Ovary (tissue), 7 donors: ENCODE measurements at regions not wholly inside any gene's neighbourhood (a gene's known extent, or its start where the extent isn't known, plus 50 kb on each side); places are given as distances from the start of the nearest gene placed in this dataset.
"Not testable (repeated sequence)": the region's sequence is repeated elsewhere in the genome, so short reads cannot be mapped to it uniquely, and the experiment has no call there.

Experiments
- DNase-seq, 5 donors: peaks; one replicate each; pipeline ENCODE4 v3.0.0-alpha.2; 2019 to 2020
- H3K27ac ChIP-seq, 2 donors: fragments of 200-600 bp; one replicate each; pipeline versions ENCODE4 v1.5.1 to v1.8.0; 2019 to 2022
- H3K27me3 ChIP-seq: fragments of 200-600 bp; one replicate; pipeline ENCODE4 v1.8.0; 2022
- H3K36me3 ChIP-seq: fragments of 200-600 bp; sonication (generic); one replicate; pipeline ENCODE4 v1.5.1; 2019
- H3K4me1 ChIP-seq: one replicate; pipeline ENCODE4 v1.8.1; 2013; ENCODE audit warnings: mild to moderate bottlenecking, moderate library complexity; ENCODE audit not compliant: insufficient read depth
- H3K4me3 ChIP-seq: fragments of 200-600 bp; sonication (generic); one replicate; pipeline ENCODE4 v1.5.1; 2017
- H3K9me3 ChIP-seq, 2 donors: fragments of 200-600 bp in 1 of 2; sonication (generic) in 1 of 2; one replicate each; pipeline versions ENCODE4 v1.5.1 to v1.8.1; 2013 to 2019; ENCODE audit warnings: mild to moderate bottlenecking in 1 of 2, moderate library complexity in 1 of 2
- CTCF ChIP-seq, 3 donors: fragments of 450-650 bp in 2 of 3; fragments of 200-600 bp in 1 of 3; IDR thresholded peaks; one replicate each; pipeline versions ENCODE4 v1.5.1 to v1.8.0; 2016 to 2022; ENCODE audit warnings: antibody characterized with exemption in 3 of 3, mild to moderate bottlenecking in 1 of 3
- EP300 ChIP-seq: sonication (generic); formaldehyde crosslinking; IDR thresholded peaks from one replicate; pipeline ENCODE4 v1.6.1; 2017; ENCODE audit warnings: antibody characterized with exemption
- POLR2A ChIP-seq: fragments of 450-650 bp; IDR thresholded peaks from one replicate; pipeline ENCODE4 v1.6.1; 2017; ENCODE audit warnings: antibody characterized with exemption, mild to moderate bottlenecking, moderate library complexity
- WGBS, 3 donors: extraction: QIAGEN DNeasy Blood & Tissue Kit in 1 of 3; methylation state at CpG; one replicate each; pipeline versions ENCODE4 v1.1.5 to v1.1.7; 2013 to 2017; 5-methylcytosine and 5-hydroxymethylcytosine counted together
- intact Hi-C, 4 donors: fragments of 100-400 bp; cut with DNase I; formaldehyde crosslinking; loops; one replicate each; pipeline versions ENCODE4 v1.11.0 to v1.15.1; 2022 to 2023
- donor health status: DM: no; HTN: no; CAD: no; lungs with moderate emphysema.
- donor health status: DM: no; HTN: no; CAD: no.
- donor health status: Bipolar disorder and iron deficiency.
- donor health status: DM: no; HTN: no; CAD: no.
- donor health status: DM: yes; HTN: yes; CAD: no.

DNA sequence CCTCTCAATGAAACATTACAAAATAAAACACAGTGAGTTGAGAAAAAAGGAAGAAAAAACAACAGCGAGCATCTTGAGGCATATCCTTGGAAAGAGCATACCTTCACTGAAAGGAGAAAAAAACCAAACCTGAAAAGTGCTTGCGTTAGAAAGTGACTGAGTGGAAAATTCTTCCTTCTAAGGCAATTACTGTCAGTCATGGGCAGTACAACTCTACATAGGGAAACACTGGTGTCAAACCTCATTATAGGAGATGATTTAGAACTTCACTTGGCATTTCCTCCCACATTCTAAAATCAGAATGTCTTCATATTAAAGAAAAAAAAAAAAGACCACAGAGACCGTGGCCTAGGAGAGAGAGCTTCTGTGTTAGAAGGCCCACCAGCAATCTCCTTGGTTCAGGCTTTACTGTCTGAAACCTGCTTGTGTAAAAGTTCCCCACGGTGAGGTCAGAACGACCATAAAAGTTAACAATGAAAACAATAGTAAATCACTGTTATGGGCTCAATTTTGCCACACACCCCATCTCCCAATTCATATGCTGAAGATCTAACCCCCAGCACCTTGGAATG is 91.1 kb upstream of the CRY1 start:
- TF ChIP-seq EP300 (no peak), CTCF (IDR thresholded peaks at IDR 0.05) (no peak), POLR2A (no peak)
- Histone ChIP-seq H3K9me3 (no peaks in the 10 kb centered on the region), H3K4me3 (no peak overlapping the region), H3K27ac (no peak overlapping the region), H3K27me3 (no peaks in the 10 kb centered on the region), H3K36me3 (no peaks in the 10 kb centered on the region), H3K4me1 (no peaks in the 10 kb centered on the region)
- no peak for DNase-seq
- WGBS, 3 donors, result 23 to 27% (median 25%) methylated on average over 5 of the region's 5 CpGs
- intact Hi-C loops, result no loop called here

GRCh38 chr12:107196681-107197080 is 103.3 kb upstream of the CRY1 start:
- DNase-seq, result no peak
- H3K36me3 ChIP-seq, result no peaks in the 10 kb centered on the region
- intact Hi-C loops, result no loop called here
- H3K4me1 ChIP-seq, result no peaks in the 10 kb centered on the region
- TF ChIP-seq EP300 (no peak), CTCF (IDR thresholded peaks at IDR 0.05) (no peak), POLR2A (no peak)
- 35 to 46% (median 44%) methylated on average over 2 of the region's 2 CpGs for WGBS, 3 donors
- H3K9me3 ChIP-seq, result no peaks in the 10 kb centered on the region
- no peaks in the 10 kb centered on the region for H3K27me3 ChIP-seq
- H3K4me3 ChIP-seq, result no peak overlapping the region
- no peak overlapping the region for H3K27ac ChIP-seq

GRCh38 chr12:107200394-107200793 is 107.0 kb upstream of the CRY1 start:
- DNase-seq, result no peak
- intact Hi-C loops, result no loop called here
- no peak overlapping the region for H3K4me3 ChIP-seq
- no peaks in the 10 kb centered on the region for H3K27me3 ChIP-seq
- H3K9me3 ChIP-seq, result no peaks in the 10 kb centered on the region
- TF ChIP-seq CTCF (IDR thresholded peaks at IDR 0.05) (no peak), EP300 (no peak), POLR2A (no peak)
- no peaks in the 10 kb centered on the region for H3K36me3 ChIP-seq
- H3K27ac ChIP-seq, result no peak overlapping the region
- 49 to 61% (median 57%) methylated on average over 1 of the region's 1 CpG for WGBS, 3 donors
- H3K4me1 ChIP-seq, result no peaks in the 10 kb centered on the region

GRCh38 chr12:107207931-107208525 is 114.7 kb upstream of the CRY1 start:
- Histone ChIP-seq H3K27me3 (no peaks in the 10 kb centered on the region), H3K4me3 (no peak overlapping the region), H3K4me1 (no peaks in the 10 kb centered on the region), H3K36me3 (no peaks in the 10 kb centered on the region), H3K9me3 (peaks cover 0 to 3% of the 10 kb centered on the region in 2 donors), H3K27ac (no peak overlapping the region)
- no peak for TF ChIP-seq EP300
- DNase-seq, result no peak
- WGBS, 3 donors, result 75 to 80% (median 76%) methylated on average over 4 of the region's 4 CpGs
- intact Hi-C loops, result no loop called here

DNA sequence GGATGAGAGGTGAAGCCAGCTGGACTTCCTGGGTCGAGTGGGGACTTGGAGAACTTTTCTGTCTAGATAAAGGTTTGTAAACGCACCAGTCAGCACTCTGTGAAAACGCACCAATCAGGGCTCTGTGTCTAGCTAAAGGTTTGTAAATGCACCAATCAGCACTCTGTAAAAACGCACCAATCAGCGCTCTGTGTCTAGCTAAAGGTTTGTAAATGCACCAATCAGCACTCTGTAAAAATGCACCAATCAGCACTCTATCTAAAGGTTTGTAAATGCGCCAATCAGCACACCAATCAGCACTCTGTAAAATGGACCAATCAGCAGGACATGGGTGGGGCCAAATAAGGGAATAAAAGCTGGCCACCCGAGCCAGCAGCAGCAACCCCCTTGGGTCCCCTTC is 116.4 kb upstream of the CRY1 start:
- DNase-seq, intact Hi-C loops, H3K36me3 ChIP-seq, H3K4me1 ChIP-seq, H3K27ac ChIP-seq, H3K9me3 ChIP-seq, H3K4me3 ChIP-seq, H3K27me3 ChIP-seq: not testable (repeated sequence)
- WGBS, 3 donors, result 79 to 88% (median 85%) methylated on average over 7 of the region's 7 CpGs

DNA sequence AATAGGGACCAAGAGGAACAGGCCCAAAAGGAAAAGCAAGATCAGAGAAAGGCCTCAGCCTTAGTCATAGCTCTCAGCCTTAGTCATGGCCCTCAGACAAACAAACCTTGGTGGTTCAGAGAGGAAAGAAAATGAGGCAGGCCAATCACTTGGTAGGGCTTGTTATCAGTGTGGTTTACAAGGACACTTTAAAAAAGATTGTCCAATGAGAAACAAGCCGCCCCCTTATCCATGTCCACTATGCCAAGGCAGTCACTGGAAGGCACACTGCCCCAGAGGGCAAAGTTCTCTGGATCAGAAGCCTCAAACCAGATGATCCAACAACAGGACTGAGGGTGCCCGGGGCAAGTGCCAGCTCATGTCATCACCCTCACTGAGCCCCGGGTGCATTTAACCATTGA is 121.0 kb upstream of the CRY1 start:
- H3K4me1 ChIP-seq, DNase-seq, intact Hi-C loops, H3K4me3 ChIP-seq, H3K27me3 ChIP-seq, H3K9me3 ChIP-seq, H3K36me3 ChIP-seq, H3K27ac ChIP-seq: not testable (repeated sequence)
- 55 to 68% (median 67%) methylated on average over 3 of the region's 3 CpGs for WGBS, 3 donors

- WGBS, 3 donors, result 85 to 92% (median 90%) methylated on average over 7 of the region's 7 CpGs
- H3K4me3 ChIP-seq, intact Hi-C loops, H3K4me1 ChIP-seq, DNase-seq, H3K27me3 ChIP-seq, H3K36me3 ChIP-seq, H3K9me3 ChIP-seq, H3K27ac ChIP-seq: not testable (repeated sequence)
These were observed 123.1 kb upstream of the CRY1 start for GRCh38 chr12:107216411-107216810.
